Brain microvascular endothelial cell (primary cell): ENCODE measurements at regions not wholly inside any gene's neighbourhood (a gene's known extent, or its start where the extent isn't known, plus 50 kb on each side); places are given as distances from the start of the nearest gene placed in this dataset.

ENCODE experiments used
- DNase-seq: peaks from one replicate; pipeline ENCODE4 v3.0.0-alpha.2; 2020
- H3K27ac ChIP-seq: fragments of 250-450 bp; sonication (Bioruptor Pico); 2 replicates; pipeline ENCODE4 v1.5.1; 2020; ENCODE audit warnings: mild to moderate bottlenecking, moderate library complexity
- H3K27me3 ChIP-seq: fragments of 250-450 bp; sonication (Bioruptor Pico); replicated peaks from 2 replicates; pipeline ENCODE4 v1.5.1; 2020; ENCODE audit warnings: mild to moderate bottlenecking
- H3K36me3 ChIP-seq: fragments of 250-450 bp; sonication (Bioruptor Pico); replicated peaks from 2 replicates; pipeline ENCODE4 v1.5.1; 2020; ENCODE audit warnings: mild to moderate bottlenecking
- H3K4me3 ChIP-seq: 2 replicates; pipeline ENCODE4 v1.5.1; 2011; ENCODE audit warnings: low read depth, mild to moderate bottlenecking, control low read depth, low read length, moderate library complexity
- in situ Hi-C: cut with HindIII; loops from 2 replicates; pipeline ENCODE4 v1.10.0; 2017; ENCODE audit warnings: low sequenced_read_pairs, low pct_ligation_motif_present
- TF ChIP-seq, protein P1 (sequence below): IDR thresholded peaks from 2 replicates; pipeline ENCODE4 v1.5.1; 2011; ENCODE audit warnings: low read depth, mild to moderate bottlenecking, moderate library complexity, low read length, control low read depth, inconsistent platforms; ENCODE audit errors: missing control alignments

- H3K27ac ChIP-seq = no peak overlapping the region
- no peaks in the 10 kb centered on the region for H3K27me3 ChIP-seq
- no peak for DNase-seq
- in situ Hi-C loops = no loop called here
- H3K4me3 ChIP-seq = no peak overlapping the region
- TF ChIP-seq, protein P1, sequence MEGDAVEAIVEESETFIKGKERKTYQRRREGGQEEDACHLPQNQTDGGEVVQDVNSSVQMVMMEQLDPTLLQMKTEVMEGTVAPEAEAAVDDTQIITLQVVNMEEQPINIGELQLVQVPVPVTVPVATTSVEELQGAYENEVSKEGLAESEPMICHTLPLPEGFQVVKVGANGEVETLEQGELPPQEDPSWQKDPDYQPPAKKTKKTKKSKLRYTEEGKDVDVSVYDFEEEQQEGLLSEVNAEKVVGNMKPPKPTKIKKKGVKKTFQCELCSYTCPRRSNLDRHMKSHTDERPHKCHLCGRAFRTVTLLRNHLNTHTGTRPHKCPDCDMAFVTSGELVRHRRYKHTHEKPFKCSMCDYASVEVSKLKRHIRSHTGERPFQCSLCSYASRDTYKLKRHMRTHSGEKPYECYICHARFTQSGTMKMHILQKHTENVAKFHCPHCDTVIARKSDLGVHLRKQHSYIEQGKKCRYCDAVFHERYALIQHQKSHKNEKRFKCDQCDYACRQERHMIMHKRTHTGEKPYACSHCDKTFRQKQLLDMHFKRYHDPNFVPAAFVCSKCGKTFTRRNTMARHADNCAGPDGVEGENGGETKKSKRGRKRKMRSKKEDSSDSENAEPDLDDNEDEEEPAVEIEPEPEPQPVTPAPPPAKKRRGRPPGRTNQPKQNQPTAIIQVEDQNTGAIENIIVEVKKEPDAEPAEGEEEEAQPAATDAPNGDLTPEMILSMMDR = no peak
- no peaks in the 10 kb centered on the region for H3K36me3 ChIP-seq
Observed at GRCh38 chr5:126341906-126342630, 81.1 kb upstream of the GRAMD2B start.

- in situ Hi-C loops = no loop called here
- Histone ChIP-seq H3K4me3 (no peak overlapping the region), H3K36me3 (no peaks in the 10 kb centered on the region), H3K27ac (no peak overlapping the region), H3K27me3 (no peaks in the 10 kb centered on the region)
- TF ChIP-seq, protein P1 = no peak
- no peak for DNase-seq
Observed at GRCh38 chr5:126348855-126349635, 74.2 kb upstream of the GRAMD2B start.

DNA sequence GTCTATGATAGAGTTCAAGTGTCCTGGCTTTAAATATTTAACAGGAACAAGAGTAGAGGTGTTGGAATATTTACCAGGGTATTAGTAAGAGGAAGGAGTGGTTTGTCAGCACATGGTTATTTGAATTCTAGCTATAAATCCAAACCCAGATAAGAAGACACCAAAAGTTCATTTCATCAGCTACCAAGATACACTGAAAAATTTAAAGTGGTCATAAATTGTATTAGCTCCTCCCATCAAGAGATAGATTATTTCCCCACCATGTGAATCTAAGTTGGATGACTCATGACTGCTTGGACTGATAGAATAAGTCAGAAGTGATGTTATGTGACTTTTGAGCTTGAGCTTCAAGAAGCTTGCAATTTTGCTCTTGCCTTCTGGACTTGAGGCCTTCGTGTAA is 72.1 kb upstream of the GRAMD2B start:
- no peaks in the 10 kb centered on the region for H3K27me3 ChIP-seq
- DNase-seq = peak; percentile 51
- no peaks in the 10 kb centered on the region for H3K36me3 ChIP-seq
- in situ Hi-C loops = no loop called here
- H3K4me3 ChIP-seq = no peak overlapping the region
- TF ChIP-seq, protein P1 = no peak
- no peak overlapping the region for H3K27ac ChIP-seq

DNA sequence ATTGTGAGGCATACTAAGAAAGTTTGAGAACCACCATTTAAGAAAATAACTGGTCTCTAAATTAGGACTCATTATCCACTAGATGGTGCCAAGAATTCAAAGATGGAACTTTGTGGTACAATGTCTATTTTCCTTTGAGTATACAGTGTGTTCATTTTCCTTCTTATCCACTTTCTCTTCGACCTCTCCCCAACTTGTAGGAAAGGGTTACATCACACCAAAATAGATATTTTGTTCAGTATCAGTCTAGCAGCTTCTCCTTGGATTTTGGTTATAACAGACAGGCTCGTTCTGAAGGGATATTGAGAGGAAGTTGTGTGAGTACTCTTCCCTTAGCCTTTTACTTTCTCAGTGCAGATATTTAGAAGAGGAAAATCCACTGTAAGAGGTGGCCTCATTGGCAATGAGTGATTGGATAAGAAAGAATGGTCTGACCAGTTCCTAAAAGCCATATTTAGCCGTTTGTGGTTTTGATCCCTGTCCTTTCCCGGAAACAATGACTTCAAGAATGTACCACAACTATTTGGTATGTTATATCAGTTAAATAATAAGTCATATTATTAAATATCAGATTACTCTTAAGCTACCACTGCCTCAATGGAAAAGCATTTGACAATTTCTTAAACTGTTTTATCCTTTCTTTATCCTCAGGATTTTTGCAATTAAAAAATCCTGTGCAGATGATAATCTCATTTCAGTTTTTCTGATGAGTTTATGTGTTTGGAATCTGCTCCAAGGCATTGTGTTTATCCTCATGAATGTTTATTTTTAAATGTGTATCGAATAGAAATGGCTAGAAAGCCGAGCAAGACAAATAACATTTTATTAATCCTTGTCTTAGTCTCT is 69.0 kb upstream of the GRAMD2B start:
- Histone ChIP-seq H3K4me3 (peak overlapping the region; percentile 12), H3K27me3 (no peaks in the 10 kb centered on the region), H3K36me3 (no peaks in the 10 kb centered on the region), H3K27ac (peak overlapping the region; percentile 98)
- in situ Hi-C loops = no loop called here
- TF ChIP-seq, protein P1 = peak; percentile 23
- DNase-seq = peak; percentile 96

DNA sequence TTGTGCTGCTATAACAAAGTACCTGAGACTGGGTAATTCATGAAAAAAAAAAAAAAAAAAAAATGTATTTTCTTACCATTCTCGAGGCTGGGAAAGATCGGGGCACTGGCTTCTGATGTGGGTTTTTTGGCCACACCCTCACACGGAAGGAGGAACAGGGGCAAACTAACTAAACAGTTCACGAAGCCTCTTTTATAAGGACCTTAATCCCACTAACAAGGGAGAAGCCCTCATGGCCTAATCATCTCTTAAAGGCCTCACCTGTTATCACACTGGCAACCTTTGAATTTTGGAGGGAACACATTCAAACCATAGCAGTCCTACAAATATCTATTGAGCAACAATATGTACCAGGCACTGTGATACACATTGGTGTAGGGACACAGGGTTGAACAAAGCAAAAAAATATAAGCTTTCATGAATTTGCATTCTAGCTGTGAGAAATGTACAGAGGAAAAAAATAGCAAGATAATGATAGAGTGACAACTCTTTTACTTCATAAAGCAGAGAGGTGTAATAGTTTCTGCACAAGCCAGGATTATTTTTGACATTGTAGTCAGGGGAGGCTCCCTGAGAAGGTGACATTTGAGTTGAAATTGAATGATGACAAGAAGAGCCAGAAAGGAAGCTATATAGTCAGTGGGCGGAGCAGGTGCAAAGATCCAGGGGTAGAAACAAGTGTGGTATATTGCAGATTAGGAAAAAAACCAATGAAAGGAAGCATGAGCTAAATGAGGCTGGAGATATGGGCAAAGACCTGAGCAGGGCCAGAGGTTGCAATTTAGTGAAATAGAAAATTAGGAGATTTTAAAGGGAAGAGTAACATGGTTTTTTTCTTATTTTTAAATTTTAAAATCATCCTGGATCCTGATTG is 68.1 kb upstream of the GRAMD2B start:
- no peak for DNase-seq
- peak overlapping the region; percentile 98 for H3K27ac ChIP-seq
- no peak overlapping the region for H3K4me3 ChIP-seq
- in situ Hi-C loops = no loop called here
- H3K27me3 ChIP-seq = no peaks in the 10 kb centered on the region
- H3K36me3 ChIP-seq = no peaks in the 10 kb centered on the region
- TF ChIP-seq, protein P1 = no peak
